ENCODE measurements at regions not wholly inside any gene's neighbourhood (a gene's known extent, or its start where the extent isn't known, plus 50 kb on each side); places are given as distances from the start of the nearest gene placed in this dataset.
"Not testable (repeated sequence)": the region's sequence is repeated elsewhere in the genome, so short reads cannot be mapped to it uniquely, and the experiment has no call there.

DNA sequence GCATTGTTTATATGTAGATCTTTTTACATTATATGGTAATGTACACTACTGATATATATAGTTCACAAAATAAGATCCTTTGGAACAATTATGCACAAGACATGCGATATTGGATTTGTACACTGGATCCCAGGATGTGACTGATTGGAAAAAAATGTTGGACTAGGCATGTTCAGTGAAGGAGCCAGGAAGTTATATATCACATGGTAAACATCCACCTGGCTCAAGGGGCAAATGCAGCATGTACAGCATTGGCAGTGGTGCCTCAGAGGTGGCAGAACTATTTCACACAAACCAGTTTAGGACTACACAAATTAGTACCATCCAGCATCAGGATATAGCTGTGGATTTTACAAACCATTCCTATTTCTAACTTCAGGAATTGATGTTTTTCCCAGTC, 97.4 kb upstream of the NANOS1 start:
- not testable (repeated sequence) for TF ChIP-seq POLR2A (IDR thresholded peaks at IDR 0.05)
- TF ChIP-seq, protein P1, sequence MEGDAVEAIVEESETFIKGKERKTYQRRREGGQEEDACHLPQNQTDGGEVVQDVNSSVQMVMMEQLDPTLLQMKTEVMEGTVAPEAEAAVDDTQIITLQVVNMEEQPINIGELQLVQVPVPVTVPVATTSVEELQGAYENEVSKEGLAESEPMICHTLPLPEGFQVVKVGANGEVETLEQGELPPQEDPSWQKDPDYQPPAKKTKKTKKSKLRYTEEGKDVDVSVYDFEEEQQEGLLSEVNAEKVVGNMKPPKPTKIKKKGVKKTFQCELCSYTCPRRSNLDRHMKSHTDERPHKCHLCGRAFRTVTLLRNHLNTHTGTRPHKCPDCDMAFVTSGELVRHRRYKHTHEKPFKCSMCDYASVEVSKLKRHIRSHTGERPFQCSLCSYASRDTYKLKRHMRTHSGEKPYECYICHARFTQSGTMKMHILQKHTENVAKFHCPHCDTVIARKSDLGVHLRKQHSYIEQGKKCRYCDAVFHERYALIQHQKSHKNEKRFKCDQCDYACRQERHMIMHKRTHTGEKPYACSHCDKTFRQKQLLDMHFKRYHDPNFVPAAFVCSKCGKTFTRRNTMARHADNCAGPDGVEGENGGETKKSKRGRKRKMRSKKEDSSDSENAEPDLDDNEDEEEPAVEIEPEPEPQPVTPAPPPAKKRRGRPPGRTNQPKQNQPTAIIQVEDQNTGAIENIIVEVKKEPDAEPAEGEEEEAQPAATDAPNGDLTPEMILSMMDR (IDR thresholded peaks at IDR 0.05) = not testable (repeated sequence)

All from adrenal gland (tissue), 5 donors.